Neural progenitor cell (in vitro differentiated cells): ENCODE measurements at regions not wholly inside any gene's neighbourhood (a gene's known extent, or its start where the extent isn't known, plus 50 kb on each side); places are given as distances from the start of the nearest gene placed in this dataset.

Experiments used
- CTCF ChIP-seq: fragments of 200-600 bp; sonication (generic); IDR thresholded peaks from 2 replicates; pipeline ENCODE4 v1.5.1; 2017; ENCODE audit warnings: antibody characterized with exemption, mild to moderate bottlenecking
- EZH2 ChIP-seq: fragments of 200-600 bp; sonication (generic); IDR thresholded peaks from 2 replicates; pipeline ENCODE4 v1.6.1; 2017; ENCODE audit warnings: antibody characterized with exemption, mild to moderate bottlenecking, moderate library complexity
- EZH2phosphoT487 ChIP-seq: fragments of 200-600 bp; sonication (generic); IDR thresholded peaks from 2 replicates; pipeline ENCODE4 v1.6.1; 2017; ENCODE audit warnings: antibody characterized with exemption

- TF ChIP-seq CTCF (no peak), EZH2 (no peak), EZH2phosphoT487 (no peak)
Measured at GRCh38 chr18:34643989-34644388, 66.1 kb upstream of the DTNA start.
